CD4-positive, alpha-beta T cell treated with Interleukin-2 at 100 ng/mL for 4 hours (primary cell): ENCODE measurements at regions not wholly inside any gene's neighbourhood (a gene's known extent, or its start where the extent isn't known, plus 50 kb on each side); places are given as distances from the start of the nearest gene placed in this dataset.
"Not testable (repeated sequence)": the region's sequence is repeated elsewhere in the genome, so short reads cannot be mapped to it uniquely, and the experiment has no call there.

Experiments
- DNase-seq: peaks from one replicate; pipeline ENCODE4 v3.0.0-alpha.2; 2020; ENCODE audit warnings: low spot score

DNA sequence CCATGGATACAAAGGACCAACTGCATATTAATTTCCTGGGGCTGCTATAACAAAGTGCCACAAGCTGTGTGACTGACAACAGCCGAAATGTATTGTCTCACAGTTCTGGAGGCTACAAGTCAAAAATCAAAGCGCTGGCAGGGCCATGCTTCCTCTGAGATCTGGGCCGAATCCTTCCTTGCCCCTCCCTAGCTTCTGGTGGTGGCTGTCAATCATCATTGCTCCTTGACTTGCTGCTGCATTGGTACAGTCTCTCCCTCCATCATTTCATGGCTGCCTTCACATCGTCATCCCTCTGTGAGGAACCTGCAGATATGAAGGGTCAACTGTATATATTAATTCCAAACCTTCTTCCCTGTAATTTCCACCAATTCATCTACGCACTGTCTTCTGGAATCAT, 118.3 kb downstream of the EXOC5 start:
- DNase-seq, result no peak

- DNase-seq, result no peak
Observed at GRCh38 chr14:57139173-57139572, 129.5 kb downstream of the EXOC5 start.

DNA sequence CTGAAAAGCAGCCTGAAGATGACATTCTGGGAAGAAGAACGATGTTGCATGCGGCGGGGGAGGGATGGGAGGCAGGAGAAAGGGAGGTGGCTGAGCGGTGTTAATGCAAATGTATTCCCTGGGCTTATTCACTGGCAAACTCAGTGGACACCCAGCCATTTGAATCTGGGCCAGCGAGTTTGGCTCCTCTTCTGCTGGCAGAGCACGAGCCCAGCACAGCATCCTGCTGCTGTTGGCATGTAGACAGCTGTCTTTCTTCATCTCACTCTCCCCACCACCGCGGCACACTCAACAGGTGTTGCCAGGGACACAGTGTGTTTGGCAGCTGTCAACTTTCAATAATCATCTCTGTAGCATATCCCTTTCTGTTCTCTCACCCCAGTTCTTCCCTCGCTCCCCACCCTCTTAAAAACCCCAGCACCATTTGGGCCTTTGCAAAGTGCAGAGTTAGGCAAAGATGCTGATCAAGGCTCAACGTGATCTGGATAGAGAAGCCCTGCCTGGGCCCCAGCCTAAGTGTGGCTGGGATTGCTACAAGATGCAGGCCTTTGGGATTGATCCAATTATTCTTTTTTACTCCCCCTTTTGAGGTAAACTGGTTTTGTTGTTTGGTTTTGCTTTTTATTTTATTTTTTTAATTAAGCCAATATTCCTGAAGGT, 131.9 kb downstream of the EXOC5 start:
- DNase-seq, result no peak

DNA sequence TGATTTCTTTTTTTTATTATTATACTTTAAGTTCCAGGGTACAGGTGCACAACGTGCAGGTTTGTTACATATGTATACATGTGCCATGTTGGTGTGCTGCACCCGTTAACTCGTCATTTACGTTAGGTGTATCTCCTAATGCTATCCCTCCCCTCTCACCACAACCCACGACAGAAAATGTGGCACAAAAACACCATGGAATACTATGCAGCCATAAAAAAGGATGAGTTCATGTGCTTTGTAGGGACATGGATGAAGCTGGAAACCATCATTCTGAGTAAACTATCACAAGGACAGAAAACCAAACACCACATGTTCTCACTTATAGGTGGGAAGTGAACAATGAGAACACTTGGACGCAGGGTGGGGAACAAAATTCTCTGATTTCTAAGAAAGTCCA, 140.9 kb downstream of the EXOC5 start:
- not testable (repeated sequence) for DNase-seq

- no peak for DNase-seq
Observed at GRCh38 chr14:57122129-57122528, 146.6 kb downstream of the EXOC5 start.

GRCh38 chr14:57112072-57112807, 156.5 kb downstream of the EXOC5 start:
- not testable (repeated sequence) for DNase-seq

- not testable (repeated sequence) for DNase-seq
Observed at GRCh38 chr14:57110411-57110810, 158.3 kb downstream of the EXOC5 start.

- no peak for DNase-seq
Observed at GRCh38 chr14:57091030-57091608, 177.6 kb downstream of the EXOC5 start.

DNA sequence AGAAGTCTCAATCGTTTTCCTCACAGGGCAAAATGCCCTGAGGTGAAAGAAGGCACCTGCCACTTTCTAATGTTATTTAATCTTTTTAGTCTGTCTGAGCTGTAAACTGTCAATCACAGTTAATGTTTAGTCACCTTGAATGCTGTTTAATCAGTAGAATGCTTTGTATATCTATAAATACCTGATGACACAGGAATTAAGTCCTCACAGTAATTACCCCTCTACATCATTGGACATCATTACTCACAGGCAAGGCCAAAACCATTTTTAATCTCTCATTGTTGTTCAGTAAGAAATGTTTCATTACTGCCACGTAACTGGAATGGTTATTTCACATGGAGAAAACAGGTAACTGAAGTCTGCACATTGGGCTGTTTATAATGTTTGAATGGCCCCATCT, 178.8 kb downstream of the EXOC5 start:
- no peak for DNase-seq

DNA sequence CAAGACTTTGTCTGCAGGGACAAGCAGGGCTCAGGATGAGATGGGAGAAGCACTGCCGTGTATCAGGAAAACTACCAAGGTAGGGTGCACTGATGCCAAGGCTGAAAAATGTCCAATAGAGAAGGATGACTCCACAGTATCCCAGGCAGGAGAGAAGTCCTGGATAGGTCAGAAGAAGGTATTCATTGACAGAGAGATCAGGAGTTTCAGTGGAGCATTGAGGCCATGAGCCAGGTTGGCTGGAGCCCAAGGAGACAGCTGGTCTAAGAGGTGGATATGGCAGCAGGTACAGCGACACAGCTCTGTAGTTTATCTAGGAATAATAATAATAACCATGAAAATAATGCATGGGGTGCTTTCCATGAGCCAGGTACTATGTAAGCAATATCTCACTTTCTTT, 180.9 kb downstream of the EXOC5 start:
- no peak for DNase-seq

DNA sequence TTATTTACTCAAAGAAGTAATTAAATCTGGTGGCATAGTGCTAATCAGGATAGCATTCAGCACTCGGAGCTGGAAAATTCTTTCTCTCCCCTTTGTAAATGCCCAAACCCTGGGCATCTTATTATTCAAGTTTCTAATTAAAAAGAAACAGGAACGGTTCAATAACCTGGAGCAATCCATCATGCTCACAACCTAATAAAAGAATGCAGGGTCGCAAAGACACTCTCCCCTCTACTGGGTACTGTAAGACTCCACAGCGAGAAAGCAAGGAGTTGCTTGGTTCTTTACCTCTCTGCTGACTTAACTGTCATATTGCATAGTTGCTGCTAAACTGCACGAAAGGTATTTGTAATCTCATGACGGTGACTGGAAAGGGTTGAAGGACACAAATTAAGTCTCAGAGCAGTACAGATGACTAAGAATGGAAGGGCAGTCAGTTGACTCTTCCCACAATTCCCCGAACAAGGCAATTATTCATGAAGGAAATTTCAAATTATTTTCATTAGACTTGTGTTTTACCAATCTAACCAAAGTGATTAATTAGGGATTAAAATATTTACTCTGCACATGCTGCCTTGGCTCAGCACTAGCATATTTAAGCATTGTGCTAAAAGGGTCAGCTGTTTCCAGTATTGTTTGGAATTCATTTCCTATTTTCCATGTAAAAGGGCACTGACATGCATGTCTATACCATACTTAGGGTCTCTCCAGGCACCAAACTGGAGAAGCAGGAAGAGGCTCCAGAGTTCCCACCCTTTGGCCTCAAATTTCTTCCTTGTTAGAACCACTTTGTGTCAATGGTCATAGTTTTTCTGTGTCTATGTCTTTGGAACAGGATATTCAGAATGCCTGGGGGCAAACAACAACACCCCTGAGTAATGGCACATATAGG, 182.2 kb downstream of the EXOC5 start:
- no peak for DNase-seq

- DNase-seq, result no peak
Observed at GRCh38 chr14:57085801-57086200, 182.9 kb downstream of the EXOC5 start.

- no peak for DNase-seq
Observed at GRCh38 chr14:57085043-57085442, 183.7 kb downstream of the EXOC5 start.

GRCh38 chr14:57080691-57081090, 188.0 kb downstream of the EXOC5 start:
- DNase-seq, result no peak

- DNase-seq, result no peak
Observed at GRCh38 chr14:57078054-57078453, 190.7 kb downstream of the EXOC5 start.

GRCh38 chr14:57073986-57074385, 194.7 kb downstream of the EXOC5 start:
- no peak for DNase-seq

- no peak for DNase-seq
Observed at GRCh38 chr14:57071639-57072038, 197.1 kb downstream of the EXOC5 start.

DNA sequence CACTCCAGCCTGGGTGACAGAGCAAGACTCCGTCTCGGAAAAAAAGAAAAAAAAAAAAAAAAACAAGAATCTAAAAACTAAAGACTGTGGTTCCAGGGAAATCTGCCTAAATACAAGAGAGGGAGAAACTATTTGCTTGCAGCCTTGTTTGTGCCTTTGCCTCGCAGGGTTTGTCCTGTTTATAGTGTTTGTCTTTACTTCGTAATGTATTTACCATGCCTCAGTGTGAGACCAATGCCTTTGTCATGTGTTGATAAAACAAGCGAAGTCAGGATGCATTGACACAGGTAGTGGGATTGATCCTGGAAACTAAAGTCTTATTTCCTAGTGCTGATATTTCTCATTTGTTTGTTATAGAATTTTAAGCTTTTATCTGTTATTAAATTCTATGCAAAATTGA, 199.0 kb downstream of the EXOC5 start:
- DNase-seq, result no peak

- no peak for DNase-seq
Observed at GRCh38 chr14:57068511-57068910, 200.2 kb downstream of the EXOC5 start.

DNA sequence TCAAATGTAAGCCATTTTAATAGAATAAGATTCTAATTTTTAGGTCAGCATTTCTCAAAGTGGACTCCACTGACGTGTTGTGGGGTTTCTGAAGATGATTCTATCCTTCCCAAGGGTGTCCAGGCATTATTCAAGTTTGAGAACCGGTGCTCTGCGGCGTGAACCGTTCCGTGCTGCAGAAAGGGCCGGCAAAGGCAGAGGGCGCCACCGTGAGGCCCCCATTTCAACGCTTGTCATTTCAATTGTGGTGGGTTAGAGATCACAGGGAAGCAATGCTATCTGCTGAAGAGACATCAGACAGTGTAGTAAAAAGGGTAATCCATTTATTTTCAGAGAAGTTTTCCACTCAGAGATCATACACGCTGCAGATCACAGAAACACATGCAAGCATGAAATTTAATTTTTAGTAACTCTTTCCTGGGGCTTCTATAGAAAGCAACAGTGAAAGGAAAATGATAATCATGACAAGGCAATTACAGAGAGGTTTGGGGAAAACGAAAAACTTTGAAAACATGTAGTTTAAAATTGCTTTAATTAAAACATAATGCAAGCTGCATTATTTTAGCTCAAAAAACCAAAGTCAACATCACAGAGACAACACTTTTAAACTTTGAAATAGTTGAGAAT, 201.7 kb downstream of the EXOC5 start:
- DNase-seq, result peak; percentile 3

DNA sequence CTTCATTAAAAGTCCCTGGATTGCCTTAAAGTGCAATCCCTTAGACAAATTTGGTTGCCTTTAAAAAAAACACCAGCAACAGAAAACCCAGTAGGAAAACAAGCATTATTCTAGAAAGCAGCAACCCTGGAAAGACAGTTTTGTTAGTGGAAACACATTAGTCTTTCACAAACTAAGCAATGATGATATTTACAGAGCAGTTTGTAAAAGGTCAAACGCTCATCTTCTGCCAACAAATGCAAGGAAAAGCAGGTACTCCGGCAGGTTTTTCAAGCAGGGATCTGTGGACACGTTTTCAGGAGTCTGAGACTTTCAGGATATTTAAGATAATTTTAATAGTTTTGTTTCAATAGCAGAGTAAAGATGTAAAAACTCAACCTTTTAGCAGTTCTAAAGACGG, 202.2 kb downstream of the EXOC5 start:
- DNase-seq, result no peak
